ENCODE measurements at regions not wholly inside any gene's neighbourhood (a gene's known extent, or its start where the extent isn't known, plus 50 kb on each side); places are given as distances from the start of the nearest gene placed in this dataset.

DNA sequence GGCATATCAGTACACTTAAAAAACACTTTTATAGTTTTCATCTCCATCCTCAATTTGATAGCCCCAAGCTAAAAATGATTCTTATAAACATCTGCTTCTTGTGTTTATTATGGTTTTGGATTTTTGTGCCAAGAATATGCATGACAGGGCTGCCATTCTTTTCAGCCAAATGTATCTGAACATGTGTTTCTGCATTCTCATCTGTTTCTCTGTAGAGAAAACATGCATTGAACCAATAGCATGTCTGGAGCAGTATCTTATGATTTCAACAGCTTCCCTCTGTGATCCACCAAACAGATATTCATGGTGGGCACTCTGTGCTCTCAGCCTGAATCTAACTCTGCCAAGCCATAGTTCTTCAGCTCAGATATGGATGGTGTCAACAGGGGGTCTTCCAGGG, 99.3 kb upstream of the ERCC6L2 start:
- TF ChIP-seq, protein P1, sequence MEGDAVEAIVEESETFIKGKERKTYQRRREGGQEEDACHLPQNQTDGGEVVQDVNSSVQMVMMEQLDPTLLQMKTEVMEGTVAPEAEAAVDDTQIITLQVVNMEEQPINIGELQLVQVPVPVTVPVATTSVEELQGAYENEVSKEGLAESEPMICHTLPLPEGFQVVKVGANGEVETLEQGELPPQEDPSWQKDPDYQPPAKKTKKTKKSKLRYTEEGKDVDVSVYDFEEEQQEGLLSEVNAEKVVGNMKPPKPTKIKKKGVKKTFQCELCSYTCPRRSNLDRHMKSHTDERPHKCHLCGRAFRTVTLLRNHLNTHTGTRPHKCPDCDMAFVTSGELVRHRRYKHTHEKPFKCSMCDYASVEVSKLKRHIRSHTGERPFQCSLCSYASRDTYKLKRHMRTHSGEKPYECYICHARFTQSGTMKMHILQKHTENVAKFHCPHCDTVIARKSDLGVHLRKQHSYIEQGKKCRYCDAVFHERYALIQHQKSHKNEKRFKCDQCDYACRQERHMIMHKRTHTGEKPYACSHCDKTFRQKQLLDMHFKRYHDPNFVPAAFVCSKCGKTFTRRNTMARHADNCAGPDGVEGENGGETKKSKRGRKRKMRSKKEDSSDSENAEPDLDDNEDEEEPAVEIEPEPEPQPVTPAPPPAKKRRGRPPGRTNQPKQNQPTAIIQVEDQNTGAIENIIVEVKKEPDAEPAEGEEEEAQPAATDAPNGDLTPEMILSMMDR (IDR thresholded peaks at IDR 0.05), result no peak
- TF ChIP-seq POLR2A (IDR thresholded peaks at IDR 0.05), result no peak

Measured in testis (tissue), 2 donors.